ENCODE measurements at regions not wholly inside any gene's neighbourhood (a gene's known extent, or its start where the extent isn't known, plus 50 kb on each side); places are given as distances from the start of the nearest gene placed in this dataset.
"Not testable (repeated sequence)": the region's sequence is repeated elsewhere in the genome, so short reads cannot be mapped to it uniquely, and the experiment has no call there.

- TF ChIP-seq EZH2phosphoT487 (IDR thresholded peaks at IDR 0.05; ENCODE audit: insufficient read depth, low read depth), result no peak
- TF ChIP-seq EZH2 (IDR thresholded peaks at IDR 0.05; ENCODE audit: insufficient read depth, poor library complexity, severe bottlenecking), result no peak
- Histone ChIP-seq H3K27me3 (replicated peaks; ENCODE audit: insufficient read depth) (peaks cover 14% of the 10 kb centered on the region), H3K36me3 (ENCODE audit: low read depth) (no peaks in the 10 kb centered on the region), H4K20me1 (ENCODE audit: insufficient read depth) (no peaks in the 10 kb centered on the region), H3K4me3 (no peak overlapping the region), H3K4me2 (ENCODE audit: unreplicated experiment) (no peak overlapping the region), H3K27ac (no peak overlapping the region), H3K9me2 (ENCODE audit: insufficient read depth) (no peaks in the 10 kb centered on the region), H2AFZ (no peak overlapping the region), H3K4me1 (ENCODE audit: insufficient read depth) (no peaks in the 10 kb centered on the region), H3K9me3 (ENCODE audit: low read depth) (no peaks in the 10 kb centered on the region), H3K79me2 (ENCODE audit: insufficient read depth) (no peaks in the 10 kb centered on the region), H3K9ac (no peak overlapping the region), H3F3A (ENCODE audit: insufficient read depth) (no peaks in the 10 kb centered on the region)
- 73 to 74% methylated on average over 21 of the region's 21 CpGs for WGBS, 2 experiments (ENCODE audit: low coverage in 1 of 2, low lambda C conversion rate in 2 of 2, missing lambda C conversion rate in 2 of 2)
- in situ Hi-C loops (cut with MboI), result no loop called here
- no peak for DNase-seq
These were observed 56.4 kb downstream of the FOXF2 start for GRCh38 chr6:1445650-1446330.

DNA sequence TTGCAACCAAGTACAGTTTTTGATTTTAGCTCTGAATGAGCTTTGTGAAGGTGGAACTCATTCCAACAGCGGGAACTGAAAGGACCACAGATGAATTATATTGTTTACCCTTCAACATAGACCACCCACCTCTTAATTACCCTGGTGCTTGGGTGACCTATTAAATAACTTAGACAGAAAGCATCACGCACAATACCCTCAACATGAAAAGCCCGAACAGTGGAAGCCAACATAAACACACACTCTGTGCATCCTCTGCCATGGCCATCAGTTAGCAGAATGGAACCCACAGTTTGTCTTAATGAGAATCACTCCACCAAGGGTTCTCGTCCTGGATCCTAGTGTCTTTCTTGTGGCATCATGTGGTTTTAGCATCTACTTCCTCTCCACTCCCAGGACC, 60.5 kb downstream of the FOXF2 start:
- H3K79me2 ChIP-seq (ENCODE audit: insufficient read depth), result no peaks in the 10 kb centered on the region
- H3K27ac ChIP-seq, result no peak overlapping the region
- no peaks in the 10 kb centered on the region for H3K9me2 ChIP-seq (ENCODE audit: insufficient read depth)
- no peaks in the 10 kb centered on the region for H3K9me3 ChIP-seq (ENCODE audit: low read depth)
- no peaks in the 10 kb centered on the region for H3K4me1 ChIP-seq (ENCODE audit: insufficient read depth)
- no peak overlapping the region for H3K9ac ChIP-seq
- no peak overlapping the region for H3K4me3 ChIP-seq
- in situ Hi-C loops (cut with MboI), result no loop called here
- H3K4me2 ChIP-seq (ENCODE audit: unreplicated experiment), result no peak overlapping the region
- peaks cover 14% of the 10 kb centered on the region for H3K27me3 ChIP-seq (replicated peaks; ENCODE audit: insufficient read depth)
- DNase-seq, result no peak
- H3K36me3 ChIP-seq (ENCODE audit: low read depth), result no peaks in the 10 kb centered on the region
- H3F3A ChIP-seq (ENCODE audit: insufficient read depth), result no peaks in the 10 kb centered on the region
- no peaks in the 10 kb centered on the region for H4K20me1 ChIP-seq (ENCODE audit: insufficient read depth)
- no peak for TF ChIP-seq EZH2phosphoT487 (IDR thresholded peaks at IDR 0.05; ENCODE audit: insufficient read depth, low read depth)
- TF ChIP-seq EZH2 (IDR thresholded peaks at IDR 0.05; ENCODE audit: insufficient read depth, poor library complexity, severe bottlenecking), result no peak
- WGBS, 2 experiments (ENCODE audit: low coverage in 1 of 2, low lambda C conversion rate in 2 of 2, missing lambda C conversion rate in 2 of 2), result 32 to 45% methylated on average over 4 of the region's 4 CpGs
- no peak overlapping the region for H2AFZ ChIP-seq

GRCh38 chr6:1453024-1453423, 63.6 kb downstream of the FOXF2 start:
- H3K27ac ChIP-seq, result no peak overlapping the region
- no peaks in the 10 kb centered on the region for H3K4me1 ChIP-seq (ENCODE audit: insufficient read depth)
- no peak overlapping the region for H3K4me2 ChIP-seq (ENCODE audit: unreplicated experiment)
- no peak overlapping the region for H3K9ac ChIP-seq
- H3K9me3 ChIP-seq (ENCODE audit: low read depth), result no peaks in the 10 kb centered on the region
- TF ChIP-seq EZH2phosphoT487 (IDR thresholded peaks at IDR 0.05; ENCODE audit: insufficient read depth, low read depth) (no peak), EZH2 (IDR thresholded peaks at IDR 0.05; ENCODE audit: insufficient read depth, poor library complexity, severe bottlenecking) (no peak)
- DNase-seq, result no peak
- in situ Hi-C loops (cut with MboI), result no loop called here
- no peaks in the 10 kb centered on the region for H3K9me2 ChIP-seq (ENCODE audit: insufficient read depth)
- H3K4me3 ChIP-seq, result no peak overlapping the region
- peaks cover 14% of the 10 kb centered on the region for H3K27me3 ChIP-seq (replicated peaks; ENCODE audit: insufficient read depth)
- H3K79me2 ChIP-seq (ENCODE audit: insufficient read depth), result no peaks in the 10 kb centered on the region
- no peaks in the 10 kb centered on the region for H4K20me1 ChIP-seq (ENCODE audit: insufficient read depth)
- H2AFZ ChIP-seq, result no peak overlapping the region
- 82 to 89% methylated on average over 8 of the region's 8 CpGs for WGBS, 2 experiments (ENCODE audit: low coverage in 1 of 2, low lambda C conversion rate in 2 of 2, missing lambda C conversion rate in 2 of 2)
- no peaks in the 10 kb centered on the region for H3F3A ChIP-seq (ENCODE audit: insufficient read depth)
- no peaks in the 10 kb centered on the region for H3K36me3 ChIP-seq (ENCODE audit: low read depth)

DNA sequence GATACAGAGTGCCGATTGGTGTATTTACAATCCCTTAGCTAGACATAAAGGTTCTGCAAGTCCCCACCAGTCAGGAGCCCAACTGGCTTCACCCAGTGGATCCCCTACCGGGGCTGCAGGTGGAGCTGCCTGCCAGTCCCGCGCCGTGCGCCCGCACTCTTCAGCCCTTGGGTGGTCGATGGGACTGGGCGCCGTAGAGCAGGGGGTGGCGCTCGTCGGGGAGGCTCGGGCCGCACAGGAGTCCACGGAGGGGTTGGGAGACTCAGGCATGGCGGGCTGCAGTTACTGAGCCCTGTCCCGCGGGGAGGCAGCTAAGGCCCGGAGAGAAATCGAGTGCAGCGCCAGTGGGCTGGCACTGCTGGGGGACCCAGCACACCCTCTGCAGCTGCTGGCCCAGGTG, 67.4 kb downstream of the FOXF2 start:
- H3K9me2 ChIP-seq (ENCODE audit: insufficient read depth); in situ Hi-C loops (cut with MboI): not testable (repeated sequence)

DNA sequence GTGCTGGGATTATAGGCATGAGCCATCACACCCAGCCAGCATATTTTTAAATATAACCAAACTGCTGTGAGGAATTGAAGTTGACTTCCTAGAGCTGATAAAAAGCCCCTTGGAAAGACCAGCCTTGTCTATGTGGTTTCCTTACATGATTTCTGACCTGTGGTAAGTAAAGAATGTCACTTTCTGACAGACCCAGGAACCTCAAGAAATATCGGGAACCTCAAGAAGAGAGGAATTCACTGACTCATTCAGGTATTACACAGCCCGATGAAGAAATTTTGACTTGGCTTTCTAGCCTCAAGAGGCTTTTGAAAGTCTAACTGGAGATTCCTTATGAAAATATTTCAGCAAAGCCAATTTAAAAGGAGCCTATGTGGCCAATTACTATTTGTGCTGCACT, 71.8 kb downstream of the FOXF2 start:
- H3K36me3 ChIP-seq (ENCODE audit: low read depth), result no peaks in the 10 kb centered on the region
- H3K9ac ChIP-seq, result no peak overlapping the region
- H3K4me2 ChIP-seq (ENCODE audit: unreplicated experiment), result peak overlapping the region; percentile 28
- TF ChIP-seq EZH2phosphoT487 (IDR thresholded peaks at IDR 0.05; ENCODE audit: insufficient read depth, low read depth) (no peak), EZH2 (IDR thresholded peaks at IDR 0.05; ENCODE audit: insufficient read depth, poor library complexity, severe bottlenecking) (no peak)
- H3K27ac ChIP-seq, result peak overlapping the region; percentile 20; the same call in 1 of the 2 replicates
- H3K9me2 ChIP-seq (ENCODE audit: insufficient read depth), result no peaks in the 10 kb centered on the region
- peaks cover 24% of the 10 kb centered on the region for H3F3A ChIP-seq (ENCODE audit: insufficient read depth)
- no peak overlapping the region for H3K4me3 ChIP-seq
- H2AFZ ChIP-seq, result no peak overlapping the region
- 0 to 7% methylated on average over 2 of the region's 2 CpGs for WGBS, 2 experiments (ENCODE audit: low coverage in 1 of 2, low lambda C conversion rate in 2 of 2, missing lambda C conversion rate in 2 of 2)
- in situ Hi-C loops (cut with MboI), result no loop called here
- no peaks in the 10 kb centered on the region for H3K79me2 ChIP-seq (ENCODE audit: insufficient read depth)
- peak; percentile 80 for DNase-seq
- H3K27me3 ChIP-seq (replicated peaks; ENCODE audit: insufficient read depth), result no peaks in the 10 kb centered on the region
- H3K4me1 ChIP-seq (ENCODE audit: insufficient read depth), result peaks cover 15% of the 10 kb centered on the region
- no peaks in the 10 kb centered on the region for H3K9me3 ChIP-seq (ENCODE audit: low read depth)
- no peaks in the 10 kb centered on the region for H4K20me1 ChIP-seq (ENCODE audit: insufficient read depth)

More for the DNA sequence above, 67.4 kb downstream of the FOXF2 start:
- not testable (repeated sequence) for H3K79me2 ChIP-seq (ENCODE audit: insufficient read depth); H3K9me3 ChIP-seq (ENCODE audit: low read depth); H3K4me3 ChIP-seq; H3K27me3 ChIP-seq (replicated peaks; ENCODE audit: insufficient read depth); H4K20me1 ChIP-seq (ENCODE audit: insufficient read depth); H3K27ac ChIP-seq; H3K36me3 ChIP-seq (ENCODE audit: low read depth); DNase-seq; H2AFZ ChIP-seq; H3K9ac ChIP-seq; H3K4me2 ChIP-seq (ENCODE audit: unreplicated experiment)
- Histone ChIP-seq H3F3A (ENCODE audit: insufficient read depth) (peaks cover 17% of the 10 kb centered on the region), H3K4me1 (ENCODE audit: insufficient read depth) (peaks cover 12% of the 10 kb centered on the region)
- WGBS, 2 experiments (ENCODE audit: low coverage in 1 of 2, low lambda C conversion rate in 2 of 2, missing lambda C conversion rate in 2 of 2), result 89 to 92% methylated on average over 19 to 22 of the region's 22 CpGs
